Endothelial cell of umbilical vein (primary cell): ENCODE measurements at regions not wholly inside any gene's neighbourhood (a gene's known extent, or its start where the extent isn't known, plus 50 kb on each side); places are given as distances from the start of the nearest gene placed in this dataset.

Source experiments
- BruUV-seq: library from RNA; stranded (reverse); fragments of 400-500 nt; replicated peaks from 2 replicates; lab custom pipeline; 2021; lab: Mats Ljungman, UMichigan
- CTCF ChIA-PET: fragments of 300-600, 350-600 bp; sonication (Branson Sonifier 250); formaldehyde crosslinking; loops from one replicate; lab custom pipeline; 2021; ENCODE audit warnings: antibody characterized with exemption, inconsistent platforms; lab: Charles Lee
- POLR2A ChIA-PET: fragments of 300-600, 350-600 bp; sonication (Branson Sonifier 250); formaldehyde crosslinking; loops from one replicate; lab custom pipeline; 2021; ENCODE audit warnings: antibody characterized with exemption, inconsistent platforms; lab: Charles Lee
- DNase-seq: peaks from one replicate; pipeline ENCODE4 v3.0.0-alpha.2; 2011; ENCODE audit warnings: low read depth, low spot score
- FAIRE-seq: peaks from 2 replicates; lab custom pipeline; 2011; peaks lifted over from hg19 to GRCh38; lab: Jason Lieb, UNC
- H2AFZ ChIP-seq: 2 replicates; pipeline ENCODE4 v1.6.0; 2012; ENCODE audit warnings: low read depth, low read length, control low read depth, inconsistent platforms
- H3K27ac ChIP-seq: 2 replicates; pipeline ENCODE4 v1.5.1; 2011; ENCODE audit warnings: low read depth, mild to moderate bottlenecking, control low read depth, low read length, moderate library complexity; ENCODE audit not compliant: insufficient read depth
- H3K27me3 ChIP-seq, 2 experiments: 2 replicates each; pipeline versions ENCODE4 v1.6.0 to v1.6.1; 2011; ENCODE audit warnings: low read length in 2 of 2, mixed read lengths in 1 of 2; ENCODE audit not compliant: control insufficient read depth in 2 of 2, insufficient read depth in 2 of 2
- H3K36me3 ChIP-seq, 2 experiments: 2 replicates in 1 of 2; 3 replicates in 1 of 2; pipeline ENCODE4 v1.5.1; 2011; ENCODE audit warnings: low read length in 2 of 2, mild to moderate bottlenecking in 1 of 2, moderate library complexity in 1 of 2; ENCODE audit not compliant: control insufficient read depth in 2 of 2, insufficient read depth in 2 of 2; ENCODE audit errors: extremely low read depth in 1 of 2
- H3K4me1 ChIP-seq: 3 replicates; pipeline ENCODE4 v1.5.1; 2011; ENCODE audit warnings: mild to moderate bottlenecking, low read length; ENCODE audit not compliant: control insufficient read depth, insufficient read depth; ENCODE audit errors: extremely low read depth
- H3K4me2 ChIP-seq: 2 replicates; pipeline ENCODE4 v1.6.1; 2011; ENCODE audit warnings: low read length, control low read depth, mixed read lengths; ENCODE audit not compliant: insufficient read depth
- H3K4me3 ChIP-seq, 3 experiments: fragments of 200-600 bp in 1 of 3; sonication (generic), shearing (Covaris generic) in 1 of 3; replicated peaks in 1 of 3; 2 replicates each; pipeline ENCODE4 v1.5.1; 2011 to 2016; ENCODE audit warnings: control low read depth in 3 of 3, low read length in 3 of 3, mild to moderate bottlenecking in 2 of 3, inconsistent platforms in 1 of 3, low read depth in 1 of 3, moderate library complexity in 1 of 3; ENCODE audit not compliant: insufficient read depth in 1 of 3
- H3K79me2 ChIP-seq: 2 replicates; pipeline ENCODE4 v1.6.0; 2012; ENCODE audit warnings: low read length, inconsistent platforms; ENCODE audit not compliant: control insufficient read depth, insufficient read depth
- H3K9ac ChIP-seq: replicated peaks from 2 replicates; pipeline ENCODE3; 2011; ENCODE audit warnings: low read length, control low read depth; ENCODE audit not compliant: insufficient read depth; ENCODE audit errors: extremely low read depth
- H3K9me1 ChIP-seq: replicated peaks from 3 replicates; pipeline ENCODE4 v1.6.0; 2011; ENCODE audit warnings: mild to moderate bottlenecking, low read length; ENCODE audit not compliant: control insufficient read depth, insufficient read depth; ENCODE audit errors: extremely low read depth
- H3K9me3 ChIP-seq: replicated peaks from 2 replicates; pipeline ENCODE4 v1.5.1; 2012; ENCODE audit warnings: low read length, inconsistent platforms; ENCODE audit not compliant: control insufficient read depth, insufficient read depth
- H4K20me1 ChIP-seq: replicated peaks from 2 replicates; pipeline ENCODE3; 2011; ENCODE audit warnings: mild to moderate bottlenecking, low read length; ENCODE audit not compliant: control insufficient read depth, insufficient read depth; ENCODE audit errors: extremely low read depth
- EZH2 ChIP-seq: IDR thresholded peaks from 2 replicates; pipeline ENCODE4 v1.6.1; 2012; ENCODE audit warnings: borderline replicate concordance, low read depth, mild to moderate bottlenecking, moderate library complexity, low read length, inconsistent platforms; ENCODE audit not compliant: severe bottlenecking
- FOS ChIP-seq: IDR thresholded peaks from 2 replicates; pipeline ENCODE4 v1.6.1; 2011; ENCODE audit warnings: mild to moderate bottlenecking, low read length, moderate library complexity, borderline replicate concordance; ENCODE audit not compliant: insufficient read depth
- GATA2 ChIP-seq: IDR thresholded peaks from 2 replicates; pipeline ENCODE4 v1.7.0; 2011; ENCODE audit warnings: low read depth, mild to moderate bottlenecking, moderate library complexity, mixed read lengths, low read length; ENCODE audit not compliant: insufficient read length, insufficient read depth
- JUN ChIP-seq: IDR thresholded peaks from 2 replicates; pipeline ENCODE4 v1.6.1; 2011; ENCODE audit warnings: borderline replicate concordance, low read depth; ENCODE audit not compliant: insufficient read length, insufficient read depth
- MYC ChIP-seq: IDR thresholded peaks from one replicate; pipeline ENCODE4 v1.6.1; 2011; ENCODE audit warnings: mild to moderate bottlenecking, low read depth, low read length
- POLR2A ChIP-seq: IDR thresholded peaks from 2 replicates; pipeline ENCODE4 v1.6.1; 2012; ENCODE audit warnings: low read depth, mild to moderate bottlenecking, control low read depth, low read length
- POLR2AphosphoS5 ChIP-seq: IDR thresholded peaks from 2 replicates; pipeline ENCODE4 v1.6.1; 2012; ENCODE audit warnings: low read depth, mild to moderate bottlenecking, control low read depth, low read length, moderate library complexity; ENCODE audit not compliant: insufficient read depth
- dilution Hi-C: fragments of 300-500 bp; cut with MboI; formaldehyde crosslinking; loops from one replicate; pipeline ENCODE4 v1.15.0; 2019; ENCODE audit warnings: low sequenced_read_pairs; ENCODE audit not compliant: extremely low pct_ligation_motif_present
- intact Hi-C: fragments of 100-400 bp; cut with micrococcal nuclease; formaldehyde crosslinking; loops from one replicate; pipeline ENCODE4 v1.10.0; 2022
- TF ChIP-seq, protein P1 (sequence below): IDR thresholded peaks from 2 replicates; pipeline ENCODE4 v1.6.1; 2011; ENCODE audit not compliant: insufficient read depth, insufficient read length
- TF ChIP-seq, protein P2 (sequence below), 2 donors: IDR thresholded peaks; 1 replicate in 1 of 2; 2 replicates in 1 of 2; pipeline ENCODE4 v1.5.1; 2011; ENCODE audit warnings: low read length in 2 of 2, mild to moderate bottlenecking in 2 of 2, moderate library complexity in 2 of 2, control low read depth in 1 of 2, inconsistent platforms in 1 of 2, low read depth in 1 of 2; ENCODE audit not compliant: insufficient read depth in 1 of 2; ENCODE audit errors: extremely low read depth in 1 of 2

- H3K4me3 ChIP-seq: no peak overlapping the region
- BruUV-seq: no TSS peak
- no peak overlapping the region for H3K4me2 ChIP-seq
- no peak overlapping the region for H2AFZ ChIP-seq
- FAIRE-seq (no peak), DNase-seq (no peak)
- TF ChIP-seq, protein P1, sequence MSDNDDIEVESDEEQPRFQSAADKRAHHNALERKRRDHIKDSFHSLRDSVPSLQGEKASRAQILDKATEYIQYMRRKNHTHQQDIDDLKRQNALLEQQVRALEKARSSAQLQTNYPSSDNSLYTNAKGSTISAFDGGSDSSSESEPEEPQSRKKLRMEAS: no peak
- TF ChIP-seq EZH2: no peak
- H3K27ac ChIP-seq: no peak overlapping the region
- H3K9me3 ChIP-seq: no peaks in the 10 kb centered on the region
- H3K79me2 ChIP-seq: no peaks in the 10 kb centered on the region
- H3K27me3 ChIP-seq: no peaks in the 10 kb centered on the region
- dilution Hi-C loops (no loop called here), intact Hi-C loops (no loop called here)
- no peaks in the 10 kb centered on the region for H4K20me1 ChIP-seq
- no peaks in the 10 kb centered on the region for H3K36me3 ChIP-seq
- CTCF ChIA-PET: no interaction called here
- POLR2A ChIA-PET: no interaction called here
- H3K9me1 ChIP-seq: no peaks in the 10 kb centered on the region
- H3K4me1 ChIP-seq: no peaks in the 10 kb centered on the region
- no peak overlapping the region for H3K9ac ChIP-seq
Measured at GRCh38 chr4:159564615-159565014, 461.7 kb downstream of the RAPGEF2 start.

GRCh38 chr4:159566786-159567185, 463.9 kb downstream of the RAPGEF2 start:
- no peak for DNase-seq
- Histone ChIP-seq H2AFZ (no peak overlapping the region), H3K36me3 (no peaks in the 10 kb centered on the region), H3K27ac (no peak overlapping the region), H4K20me1 (no peaks in the 10 kb centered on the region), H3K9me3 (no peaks in the 10 kb centered on the region), H3K27me3 (no peaks in the 10 kb centered on the region), H3K4me3 (no peak overlapping the region), H3K9ac (no peak overlapping the region), H3K4me1 (no peaks in the 10 kb centered on the region), H3K79me2 (no peaks in the 10 kb centered on the region), H3K4me2 (no peak overlapping the region), H3K9me1 (no peaks in the 10 kb centered on the region)
- TF ChIP-seq GATA2: no peak
- TF ChIP-seq POLR2A: no peak
- TF ChIP-seq, protein P1: no peak
- no peak for TF ChIP-seq FOS
- no peak for TF ChIP-seq EZH2
- no peak for TF ChIP-seq MYC
- TF ChIP-seq POLR2AphosphoS5: no peak
- TF ChIP-seq JUN: no peak
- TF ChIP-seq, protein P2, sequence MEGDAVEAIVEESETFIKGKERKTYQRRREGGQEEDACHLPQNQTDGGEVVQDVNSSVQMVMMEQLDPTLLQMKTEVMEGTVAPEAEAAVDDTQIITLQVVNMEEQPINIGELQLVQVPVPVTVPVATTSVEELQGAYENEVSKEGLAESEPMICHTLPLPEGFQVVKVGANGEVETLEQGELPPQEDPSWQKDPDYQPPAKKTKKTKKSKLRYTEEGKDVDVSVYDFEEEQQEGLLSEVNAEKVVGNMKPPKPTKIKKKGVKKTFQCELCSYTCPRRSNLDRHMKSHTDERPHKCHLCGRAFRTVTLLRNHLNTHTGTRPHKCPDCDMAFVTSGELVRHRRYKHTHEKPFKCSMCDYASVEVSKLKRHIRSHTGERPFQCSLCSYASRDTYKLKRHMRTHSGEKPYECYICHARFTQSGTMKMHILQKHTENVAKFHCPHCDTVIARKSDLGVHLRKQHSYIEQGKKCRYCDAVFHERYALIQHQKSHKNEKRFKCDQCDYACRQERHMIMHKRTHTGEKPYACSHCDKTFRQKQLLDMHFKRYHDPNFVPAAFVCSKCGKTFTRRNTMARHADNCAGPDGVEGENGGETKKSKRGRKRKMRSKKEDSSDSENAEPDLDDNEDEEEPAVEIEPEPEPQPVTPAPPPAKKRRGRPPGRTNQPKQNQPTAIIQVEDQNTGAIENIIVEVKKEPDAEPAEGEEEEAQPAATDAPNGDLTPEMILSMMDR (IDR thresholded peaks at IDR 0.05; ENCODE audit: extremely low read depth in 1 of 2, insufficient read depth in 1 of 2, low read depth in 1 of 2, low read length in 2 of 2): no peak
- no TSS peak for BruUV-seq
- ChIA-PET CTCF (no interaction called here), POLR2A (no interaction called here)
- dilution Hi-C loops: no loop called here
- no peak for FAIRE-seq
- intact Hi-C loops: no loop called here
